GM21529 (cell line): ENCODE measurements at regions not wholly inside any gene's neighbourhood (a gene's known extent, or its start where the extent isn't known, plus 50 kb on each side); places are given as distances from the start of the nearest gene placed in this dataset.
"Not testable (repeated sequence)": the region's sequence is repeated elsewhere in the genome, so short reads cannot be mapped to it uniquely, and the experiment has no call there.

Source experiments
- ATAC-seq: cut with Tn5 transposase; IDR thresholded peaks from one replicate; pipeline ENCODE4 v1.9.1; 2021; ENCODE audit not compliant: unreplicated experiment

GRCh38 chr11:80733790-80734189 is 1293.0 kb upstream of the TENM4 start:
- ATAC-seq: no peak

GRCh38 chr11:80733361-80733760 is 1292.5 kb upstream of the TENM4 start:
- ATAC-seq: no peak

GRCh38 chr11:80727315-80727714 is 1286.5 kb upstream of the TENM4 start:
- ATAC-seq: peak; percentile 84

GRCh38 chr11:80726236-80726635 is 1285.4 kb upstream of the TENM4 start:
- no peak for ATAC-seq

GRCh38 chr11:80724366-80724765 is 1283.5 kb upstream of the TENM4 start:
- no peak for ATAC-seq

- ATAC-seq: no peak
Observed at GRCh38 chr11:80722629-80723028, 1281.8 kb upstream of the TENM4 start.

GRCh38 chr11:80720295-80720694 is 1279.5 kb upstream of the TENM4 start:
- ATAC-seq: no peak

- no peak for ATAC-seq
Observed at GRCh38 chr11:80719292-80719646, 1278.4 kb upstream of the TENM4 start.

GRCh38 chr11:80718611-80719291 is 1277.9 kb upstream of the TENM4 start:
- no peak for ATAC-seq

GRCh38 chr11:80702264-80702663 is 1261.4 kb upstream of the TENM4 start:
- no peak for ATAC-seq

GRCh38 chr11:80700386-80700785 is 1259.6 kb upstream of the TENM4 start:
- ATAC-seq: no peak

- not testable (repeated sequence) for ATAC-seq
Observed at GRCh38 chr11:80699406-80700177, 1258.8 kb upstream of the TENM4 start.

GRCh38 chr11:80698637-80699036 is 1257.8 kb upstream of the TENM4 start:
- no peak for ATAC-seq

- no peak for ATAC-seq
Observed at GRCh38 chr11:80694385-80694784, 1253.6 kb upstream of the TENM4 start.

- no peak for ATAC-seq
Observed at GRCh38 chr11:80687941-80688340, 1247.1 kb upstream of the TENM4 start.

GRCh38 chr11:80686889-80687288 is 1246.1 kb upstream of the TENM4 start:
- no peak for ATAC-seq

GRCh38 chr11:80673566-80673965 is 1232.7 kb upstream of the TENM4 start:
- no peak for ATAC-seq

- ATAC-seq: no peak
Observed at GRCh38 chr11:80669620-80670019, 1228.8 kb upstream of the TENM4 start.

- ATAC-seq: no peak
Observed at GRCh38 chr11:80668039-80668438, 1227.2 kb upstream of the TENM4 start.

- no peak for ATAC-seq
Observed at GRCh38 chr11:80655834-80656233, 1215.0 kb upstream of the TENM4 start.

- ATAC-seq: no peak
Observed at GRCh38 chr11:80650966-80651365, 1210.1 kb upstream of the TENM4 start.

- no peak for ATAC-seq
Observed at GRCh38 chr11:80649186-80649585, 1208.4 kb upstream of the TENM4 start.

- ATAC-seq: no peak
Observed at GRCh38 chr11:80638296-80638695, 1197.5 kb upstream of the TENM4 start.
